CD4-positive, CD25-positive, alpha-beta regulatory T cell (primary cell): ENCODE measurements at regions not wholly inside any gene's neighbourhood (a gene's known extent, or its start where the extent isn't known, plus 50 kb on each side); places are given as distances from the start of the nearest gene placed in this dataset.

Experiments
- ATAC-seq, 2 donors: fragments of 150-1000 bp; cut with Tn5 transposase; one replicate each; pipeline ENCODE4 v1.10.0; 2021; ENCODE audit warnings: low read depth in 2 of 2, moderate number of reproducible peaks in 2 of 2, moderate library complexity in 1 of 2
- DNase-seq, 3 donors: peaks; one replicate each; pipeline versions ENCODE4 v3.0.0 to v3.0.0-alpha.2; 2012 to 2022; ENCODE audit warnings: mixed read lengths in 1 of 3
- H3K27ac ChIP-seq: one replicate; pipeline ENCODE4 v1.7.0; 2013; ENCODE audit warnings: mild to moderate bottlenecking, low read length; ENCODE audit not compliant: insufficient read depth, poor library complexity, severe bottlenecking
- H3K27me3 ChIP-seq: one replicate; pipeline ENCODE4 v1.7.0; 2013; ENCODE audit warnings: low read length; ENCODE audit not compliant: control insufficient read depth, insufficient read depth
- H3K36me3 ChIP-seq: one replicate; pipeline ENCODE4 v1.7.0; 2013; ENCODE audit warnings: mild to moderate bottlenecking, low read length, moderate library complexity; ENCODE audit not compliant: control insufficient read depth, insufficient read depth
- H3K4me1 ChIP-seq: 2 replicates; pipeline ENCODE4 v1.7.0; 2013; ENCODE audit warnings: mild to moderate bottlenecking, low read length; ENCODE audit not compliant: insufficient read depth, control insufficient read depth, poor library complexity, severe bottlenecking
- H3K4me3 ChIP-seq: one replicate; pipeline ENCODE4 v1.7.0; 2013; ENCODE audit warnings: low read depth, mild to moderate bottlenecking, low read length, moderate library complexity
- H3K9me3 ChIP-seq, 2 experiments: 1 replicate in 1 of 2; 2 replicates in 1 of 2; pipeline ENCODE4 v1.7.0; 2013; ENCODE audit warnings: low read length in 2 of 2, mild to moderate bottlenecking in 1 of 2, moderate library complexity in 1 of 2; ENCODE audit not compliant: control insufficient read depth in 2 of 2
- H3K27ac Mint-ChIP-seq, 3 donors: one replicate each; pipeline ENCODE4 v1.8.0; 2020 to 2022; ENCODE audit warnings: mild to moderate bottlenecking in 3 of 3, mixed read lengths in 3 of 3, moderate library complexity in 2 of 3
- H3K27me3 Mint-ChIP-seq: one replicate; pipeline ENCODE4 v1.8.0; 2022; ENCODE audit warnings: mild to moderate bottlenecking, mixed read lengths
- H3K36me3 Mint-ChIP-seq: one replicate; pipeline ENCODE4 v1.8.0; 2020; ENCODE audit warnings: mixed read lengths
- H3K4me1 Mint-ChIP-seq, 4 donors: one replicate each; pipeline ENCODE4 v1.8.0; 2020 to 2022; ENCODE audit warnings: mixed read lengths in 4 of 4, mild to moderate bottlenecking in 1 of 4
- H3K4me3 Mint-ChIP-seq, 4 donors: one replicate each; pipeline ENCODE4 v1.8.0; 2020 to 2022; ENCODE audit warnings: mild to moderate bottlenecking in 4 of 4, mixed read lengths in 4 of 4, moderate library complexity in 3 of 4
- H3K9me3 Mint-ChIP-seq, 7 donors: one replicate each; pipeline ENCODE4 v1.8.0; 2020 to 2022; ENCODE audit warnings: mixed read lengths in 7 of 7, mild to moderate bottlenecking in 3 of 7, moderate library complexity in 2 of 7

DNA sequence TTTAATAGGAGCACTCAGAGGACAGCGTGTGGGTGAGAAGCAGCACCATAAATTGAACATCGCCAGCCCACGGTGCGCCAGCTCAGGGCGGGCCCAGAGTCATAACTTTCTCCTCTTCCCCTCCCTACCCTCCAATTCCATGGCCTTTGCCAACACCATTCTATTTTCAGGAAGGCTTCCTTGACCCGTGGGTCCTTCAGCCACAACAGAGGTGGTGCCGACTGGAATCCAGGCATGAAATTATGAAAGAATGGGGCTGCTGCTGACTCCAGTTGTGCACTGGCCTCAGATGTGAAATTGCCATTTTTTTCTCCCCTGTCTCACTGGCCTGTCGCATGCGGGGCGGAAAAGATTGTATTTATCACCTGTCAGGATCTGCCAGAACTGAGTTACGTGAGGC lies 345.9 kb downstream of the MIAT start:
- Histone ChIP-seq H3K4me1 (no peaks in the 10 kb centered on the region), H3K4me3 (no peak overlapping the region), H3K27me3 (no peaks in the 10 kb centered on the region), H3K36me3 (no peaks in the 10 kb centered on the region), H3K9me3 (no peaks in the 10 kb centered on the region), H3K27ac (no peak overlapping the region)
- ATAC-seq (no peak), DNase-seq (no peak)
- no peak overlapping the region for H3K27ac Mint-ChIP-seq
- H3K36me3 Mint-ChIP-seq: no peaks in the 10 kb centered on the region
- H3K4me1 Mint-ChIP-seq: no peaks in the 10 kb centered on the region
- peaks cover 0 to 9% (median 0%) of the 10 kb centered on the region in 7 donors for H3K9me3 Mint-ChIP-seq
- H3K27me3 Mint-ChIP-seq: no peaks in the 10 kb centered on the region
- no peak overlapping the region for H3K4me3 Mint-ChIP-seq

DNA sequence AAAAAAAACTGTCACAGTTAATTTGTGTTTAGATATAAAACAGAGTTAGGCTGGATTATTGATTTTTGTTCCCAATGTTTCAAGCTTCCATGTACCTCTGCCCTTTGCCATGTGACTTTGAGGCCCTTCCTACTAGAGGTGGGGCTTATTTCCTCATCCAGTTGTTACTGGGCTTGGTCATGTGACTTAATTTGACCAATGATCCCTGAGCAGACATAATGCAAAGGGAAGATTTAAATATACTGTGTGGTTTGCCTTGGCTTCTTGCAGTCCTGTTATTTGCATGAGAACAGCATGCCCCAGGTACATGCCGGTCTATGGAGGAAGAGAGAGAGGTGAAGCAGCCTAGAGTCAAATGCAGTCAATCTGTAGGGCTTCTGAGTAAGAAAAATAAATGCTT lies 347.0 kb downstream of the MIAT start:
- Histone ChIP-seq H3K4me3 (no peak overlapping the region), H3K36me3 (no peaks in the 10 kb centered on the region), H3K9me3 (no peaks in the 10 kb centered on the region), H3K27me3 (no peaks in the 10 kb centered on the region), H3K27ac (no peak overlapping the region), H3K4me1 (no peaks in the 10 kb centered on the region)
- Mint-ChIP-seq H3K27me3 (no peaks in the 10 kb centered on the region), H3K4me3 (no peak overlapping the region), H3K4me1 (no peaks in the 10 kb centered on the region), H3K27ac (no peak overlapping the region), H3K9me3 (peaks cover 0 to 9% (median 0%) of the 10 kb centered on the region in 7 donors), H3K36me3 (no peaks in the 10 kb centered on the region)
- DNase-seq: no peak
- no peak for ATAC-seq

DNA sequence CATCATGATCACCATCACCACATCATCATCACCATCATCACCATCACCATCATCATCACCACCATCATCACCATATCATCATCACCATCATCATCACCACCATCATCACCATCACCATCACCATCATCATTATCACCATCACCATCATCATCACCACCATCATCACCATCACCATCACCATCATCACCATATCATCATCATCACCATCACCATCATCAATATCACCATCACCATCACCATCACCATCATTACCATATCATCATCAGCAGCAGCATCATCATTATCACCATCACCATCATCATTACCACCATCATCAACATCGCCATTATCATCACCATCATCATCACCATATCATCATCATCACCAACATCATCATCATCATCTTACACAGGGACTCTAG lies 351.1 kb downstream of the MIAT start:
- H3K36me3 Mint-ChIP-seq: no peaks in the 10 kb centered on the region
- no peak for DNase-seq
- no peaks in the 10 kb centered on the region for H3K27me3 Mint-ChIP-seq
- H3K4me1 Mint-ChIP-seq: no peaks in the 10 kb centered on the region
- no peaks in the 10 kb centered on the region for H3K27me3 ChIP-seq
- no peaks in the 10 kb centered on the region for H3K4me1 ChIP-seq
- no peaks in the 10 kb centered on the region for H3K9me3 ChIP-seq
- peaks cover 0 to 6% (median 0%) of the 10 kb centered on the region in 7 donors for H3K9me3 Mint-ChIP-seq
- H3K27ac Mint-ChIP-seq: no peak overlapping the region
- H3K27ac ChIP-seq: no peak overlapping the region
- no peak overlapping the region for H3K4me3 Mint-ChIP-seq
- no peak overlapping the region for H3K4me3 ChIP-seq
- no peak for ATAC-seq
- no peaks in the 10 kb centered on the region for H3K36me3 ChIP-seq

DNA sequence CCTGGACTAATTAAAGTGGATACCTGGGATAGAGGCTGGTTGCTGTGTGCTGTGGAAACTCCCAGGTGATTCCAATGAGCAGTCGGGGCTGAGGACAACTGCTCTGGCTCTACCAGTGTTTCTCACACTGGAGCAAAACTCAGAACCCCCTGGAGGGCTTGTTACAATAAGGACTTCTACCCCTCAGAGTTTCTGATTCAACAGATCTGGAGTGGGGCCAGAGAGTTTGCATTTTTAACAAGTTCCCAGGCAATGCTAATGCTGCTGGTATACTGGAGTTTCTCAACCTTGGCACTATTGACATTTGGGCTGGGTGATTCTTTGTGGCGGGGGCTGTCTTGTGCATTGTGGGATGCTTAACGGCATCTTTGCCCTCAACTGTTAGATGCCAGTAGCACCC lies 353.7 kb downstream of the MIAT start:
- Histone ChIP-seq H3K4me1 (no peaks in the 10 kb centered on the region), H3K9me3 (no peaks in the 10 kb centered on the region), H3K27me3 (no peaks in the 10 kb centered on the region), H3K27ac (no peak overlapping the region), H3K36me3 (no peaks in the 10 kb centered on the region), H3K4me3 (no peak overlapping the region)
- Mint-ChIP-seq H3K4me1 (no peaks in the 10 kb centered on the region), H3K9me3 (peaks cover 0 to 13% (median 0%) of the 10 kb centered on the region in 7 donors), H3K27ac (no peak overlapping the region), H3K27me3 (no peaks in the 10 kb centered on the region), H3K36me3 (no peaks in the 10 kb centered on the region), H3K4me3 (no peak overlapping the region)
- ATAC-seq (no peak), DNase-seq (no peak)

DNA sequence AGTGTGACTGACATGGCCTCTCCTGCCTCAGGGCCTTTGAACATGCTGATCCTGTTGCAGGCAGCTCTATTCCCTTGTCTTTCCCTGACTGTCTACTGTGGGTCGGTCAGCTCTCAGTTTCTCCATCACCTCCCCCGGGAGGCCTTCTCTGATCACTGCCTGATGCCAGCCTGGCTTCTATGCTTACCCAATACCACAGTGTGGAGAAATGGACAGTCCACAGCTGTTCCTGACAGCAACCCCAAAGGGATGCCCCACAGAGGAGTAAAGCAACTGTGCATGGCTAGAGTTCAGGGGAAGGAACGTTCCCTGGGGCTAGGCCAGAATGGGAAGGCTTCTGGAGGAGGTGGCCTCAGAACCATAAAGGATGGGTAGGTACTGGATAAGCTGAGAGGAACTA lies 354.3 kb downstream of the MIAT start:
- no peaks in the 10 kb centered on the region for H3K36me3 ChIP-seq
- H3K4me1 Mint-ChIP-seq: no peaks in the 10 kb centered on the region
- ATAC-seq (no peak), DNase-seq (no peak)
- no peaks in the 10 kb centered on the region for H3K36me3 Mint-ChIP-seq
- no peaks in the 10 kb centered on the region for H3K9me3 ChIP-seq
- no peaks in the 10 kb centered on the region for H3K27me3 Mint-ChIP-seq
- H3K4me1 ChIP-seq: no peaks in the 10 kb centered on the region
- H3K4me3 ChIP-seq: no peak overlapping the region
- no peaks in the 10 kb centered on the region for H3K27me3 ChIP-seq
- no peak overlapping the region for H3K4me3 Mint-ChIP-seq
- H3K9me3 Mint-ChIP-seq: peaks cover 0 to 13% (median 0%) of the 10 kb centered on the region in 7 donors
- no peak overlapping the region for H3K27ac Mint-ChIP-seq
- H3K27ac ChIP-seq: no peak overlapping the region

DNA sequence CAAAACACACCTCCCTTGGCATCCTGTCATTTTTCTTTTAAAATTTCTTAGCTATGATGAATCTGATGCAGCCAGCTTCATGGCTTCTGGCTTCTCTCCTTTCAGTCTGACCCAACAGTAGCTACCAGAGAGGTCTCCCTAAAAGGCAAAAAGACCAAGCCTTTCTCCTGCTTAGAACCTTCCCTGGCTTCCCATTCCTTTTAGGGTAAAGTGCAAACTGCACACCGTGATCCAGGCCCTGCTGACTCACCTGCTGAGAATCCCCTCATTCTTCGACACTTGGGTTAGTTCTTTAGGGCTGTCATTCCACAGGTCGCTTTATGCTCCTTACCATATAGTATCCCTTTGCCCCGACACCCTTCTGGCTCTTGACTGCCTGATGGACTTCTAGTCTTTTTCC lies 362.4 kb downstream of the MIAT start:
- no peaks in the 10 kb centered on the region for H3K27me3 ChIP-seq
- no peak overlapping the region for H3K4me3 ChIP-seq
- Mint-ChIP-seq H3K4me3 (no peak overlapping the region), H3K36me3 (no peaks in the 10 kb centered on the region), H3K4me1 (no peaks in the 10 kb centered on the region), H3K9me3 (peaks cover 0 to 7% (median 0%) of the 10 kb centered on the region in 7 donors), H3K27ac (no peak overlapping the region), H3K27me3 (peaks cover 22% of the 10 kb centered on the region)
- no peaks in the 10 kb centered on the region for H3K4me1 ChIP-seq
- H3K9me3 ChIP-seq: no peaks in the 10 kb centered on the region
- H3K36me3 ChIP-seq: no peaks in the 10 kb centered on the region
- no peak overlapping the region for H3K27ac ChIP-seq
- ATAC-seq (no peak), DNase-seq (no peak)

DNA sequence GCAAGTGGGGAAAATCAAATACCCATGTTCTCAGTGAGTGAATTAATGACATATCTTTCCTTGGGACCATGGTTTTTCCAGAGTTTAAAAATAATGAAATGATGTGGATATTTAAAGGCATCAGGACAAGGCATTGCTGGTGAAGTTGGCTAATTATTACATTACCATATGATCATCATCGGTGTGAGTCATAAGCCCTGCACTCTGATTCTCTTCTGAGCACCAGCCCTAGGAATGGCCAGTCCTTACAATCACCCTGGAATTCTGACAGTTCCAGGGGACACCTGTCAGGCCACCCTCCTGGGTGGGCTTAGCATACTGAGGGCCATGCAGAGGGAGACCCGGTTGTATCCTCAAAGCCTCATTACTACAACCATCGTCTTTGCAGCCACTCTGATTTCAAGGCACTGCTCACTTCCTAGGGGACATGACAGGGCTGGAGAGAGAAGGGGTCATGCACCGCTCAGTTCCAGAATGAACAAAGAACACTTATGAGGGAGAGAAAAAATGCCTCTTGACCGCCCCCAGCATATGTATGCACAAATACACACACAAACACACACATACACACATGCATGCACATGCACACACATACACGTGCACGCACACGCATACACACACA lies 365.0 kb downstream of the MIAT start:
- H3K27me3 Mint-ChIP-seq: peaks cover 22% of the 10 kb centered on the region
- DNase-seq (no peak), ATAC-seq (no peak)
- no peaks in the 10 kb centered on the region for H3K4me1 Mint-ChIP-seq
- peaks cover 0 to 1% (median 0%) of the 10 kb centered on the region in 7 donors for H3K9me3 Mint-ChIP-seq
- Histone ChIP-seq H3K27me3 (no peaks in the 10 kb centered on the region), H3K27ac (no peak overlapping the region), H3K4me1 (no peaks in the 10 kb centered on the region), H3K36me3 (no peaks in the 10 kb centered on the region), H3K4me3 (no peak overlapping the region), H3K9me3 (no peaks in the 10 kb centered on the region)
- no peak overlapping the region for H3K4me3 Mint-ChIP-seq
- peak overlapping the region in 1 of 3 donors; percentile 27 for H3K27ac Mint-ChIP-seq
- H3K36me3 Mint-ChIP-seq: no peaks in the 10 kb centered on the region

DNA sequence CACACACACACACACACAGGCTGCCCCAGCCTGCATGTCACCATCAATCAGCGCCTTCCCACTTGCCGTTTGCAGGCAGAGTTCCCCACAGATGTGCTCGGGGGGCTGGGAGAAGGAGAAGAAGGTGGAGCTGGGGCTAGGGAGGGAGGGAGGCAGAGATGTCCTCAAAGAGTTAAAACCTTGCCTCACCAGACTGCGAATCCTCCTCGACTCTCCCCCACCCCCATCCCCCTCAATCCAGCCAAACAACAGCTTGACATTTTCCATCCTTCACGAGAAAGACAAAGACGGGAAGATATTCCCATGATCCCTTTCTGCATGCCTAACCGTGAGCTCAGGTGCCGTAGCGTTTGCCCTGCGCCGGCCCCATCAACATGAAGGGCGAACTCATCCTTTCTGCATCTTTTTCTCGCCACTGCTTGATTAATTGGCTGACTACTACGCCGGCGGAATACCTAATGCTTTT lies 365.5 kb downstream of the MIAT start:
- H3K36me3 Mint-ChIP-seq: no peaks in the 10 kb centered on the region
- no peaks in the 10 kb centered on the region for H3K36me3 ChIP-seq
- no peaks in the 10 kb centered on the region for H3K9me3 ChIP-seq
- no peak for ATAC-seq
- no peak for DNase-seq
- no peaks in the 10 kb centered on the region for H3K9me3 Mint-ChIP-seq
- no peak overlapping the region for H3K4me3 Mint-ChIP-seq
- no peak overlapping the region for H3K27ac ChIP-seq
- no peaks in the 10 kb centered on the region for H3K27me3 ChIP-seq
- H3K4me1 Mint-ChIP-seq: no peaks in the 10 kb centered on the region
- no peak overlapping the region for H3K4me3 ChIP-seq
- peaks cover 22% of the 10 kb centered on the region for H3K27me3 Mint-ChIP-seq
- no peaks in the 10 kb centered on the region for H3K4me1 ChIP-seq
- peak overlapping the region in 1 of 3 donors; percentile 27 for H3K27ac Mint-ChIP-seq
